Fibroblast of lung (primary cell): ENCODE measurements at regions not wholly inside any gene's neighbourhood (a gene's known extent, or its start where the extent isn't known, plus 50 kb on each side); places are given as distances from the start of the nearest gene placed in this dataset.

Experiments
- CTCF ChIP-seq, 2 donors: IDR thresholded peaks in 1 of 2; conservative IDR thresholded peaks in 1 of 2; 1 replicate in 1 of 2; 2 replicates in 1 of 2; pipeline ENCODE4 v1.5.1; 2011 to 2012; ENCODE audit warnings: low read length in 2 of 2, control low read depth in 1 of 2, inconsistent platforms in 1 of 2, low read depth in 1 of 2, mild to moderate bottlenecking in 1 of 2
- EZH2 ChIP-seq: IDR thresholded peaks from 2 replicates; pipeline ENCODE4 v1.5.1; 2012; ENCODE audit warnings: low read length, control low read depth, mild to moderate bottlenecking; ENCODE audit errors: missing control alignments

GRCh38 chr3:25057379-25057778 is 370.7 kb upstream of the RARB start:
- TF ChIP-seq CTCF (conservative IDR thresholded peaks at IDR 0.05 in 1 of 2, IDR thresholded peaks at IDR 0.05 in 1 of 2; ENCODE audit: low read depth in 1 of 2, low read length in 2 of 2) (no peak), EZH2 (no peak)
